Stomach (tissue), 8 donors: ENCODE measurements at regions not wholly inside any gene's neighbourhood (a gene's known extent, or its start where the extent isn't known, plus 50 kb on each side); places are given as distances from the start of the nearest gene placed in this dataset.

Source experiments
- DNase-seq, 2 donors: peaks; one replicate each; pipeline versions ENCODE4 v3.0.0 to v3.0.0-alpha.2; 2013 to 2019
- H3K27ac ChIP-seq, 5 donors: fragments of 200-600 bp in 4 of 5; sonication (generic) in 4 of 5; one replicate each; pipeline ENCODE4 v1.5.1; 2013 to 2019; ENCODE audit warnings: mild to moderate bottlenecking in 1 of 5, moderate library complexity in 1 of 5
- H3K27me3 ChIP-seq, 3 donors: fragments of 200-600 bp; sonication (generic); one replicate each; pipeline ENCODE4 v1.5.1; 2017 to 2019; ENCODE audit warnings: mixed run types in 1 of 3
- H3K36me3 ChIP-seq, 4 donors: fragments of 200-600 bp; sonication (generic); 1 replicate in 3 of 4; 2 replicates in 1 of 4; pipeline ENCODE4 v1.5.1; 2016 to 2019
- H3K4me1 ChIP-seq, 4 donors: fragments of 200-600 bp; sonication (generic); one replicate each; pipeline ENCODE4 v1.5.1; 2016 to 2019
- H3K4me3 ChIP-seq, 4 donors: fragments of 200-600 bp; sonication (generic) in 3 of 4; one replicate each; pipeline ENCODE4 v1.5.1; 2016 to 2019; ENCODE audit warnings: mild to moderate bottlenecking in 1 of 4
- H3K9me3 ChIP-seq, 4 donors: fragments of 200-600 bp; sonication (generic); one replicate each; pipeline ENCODE4 v1.5.1; 2016 to 2019
- CTCF ChIP-seq, 7 experiments: fragments of 450-650 bp in 4 of 7; fragments of 200-600 bp in 3 of 7; sonication (generic) in 3 of 7; IDR thresholded peaks; one replicate each; pipeline ENCODE4 v1.5.1; 2016 to 2019; ENCODE audit warnings: antibody characterized with exemption in 7 of 7, control low read depth in 2 of 7, mild to moderate bottlenecking in 1 of 7
- EP300 ChIP-seq: sonication (generic); formaldehyde crosslinking; IDR thresholded peaks from one replicate; pipeline ENCODE4 v1.6.1; 2017; ENCODE audit warnings: antibody characterized with exemption
- POLR2A ChIP-seq, 4 donors: fragments of 450-650 bp; IDR thresholded peaks; one replicate each; pipeline ENCODE4 v1.6.1; 2016; ENCODE audit warnings: antibody characterized with exemption in 4 of 4, control low read depth in 2 of 4, mild to moderate bottlenecking in 1 of 4, moderate library complexity in 1 of 4
- POLR2AphosphoS5 ChIP-seq, 3 donors: sonication (generic); formaldehyde crosslinking; IDR thresholded peaks; one replicate each; pipeline ENCODE4 v1.6.1; 2016; ENCODE audit warnings: antibody characterized with exemption in 3 of 3
- WGBS, 5 donors: extraction: QIAGEN DNeasy Blood & Tissue Kit in 3 of 5; methylation state at CpG; one replicate each; pipeline versions ENCODE4 v1.1.5 to v1.1.7; 2013 to 2018; 5-methylcytosine and 5-hydroxymethylcytosine counted together
- intact Hi-C: fragments of 100-400 bp; cut with DNase I; formaldehyde crosslinking; loops from one replicate; pipeline ENCODE4 v1.15.1; 2023; ENCODE audit warnings: low total_unique reads
- donor health status: healthy with polysubstance abuse.
- donor health status: Bipolar disorder and iron deficiency.
- donor health status: healthy.

- H3K27me3 ChIP-seq = peaks cover 0 to 3% (median 0%) of the 10 kb centered on the region in 3 donors
- intact Hi-C loops = loop anchor here (10.0 kb wide), 1 partner anchor 335 kb away; no protein-coding TSS in a partner anchor
- peaks cover 0 to 18% (median 10%) of the 10 kb centered on the region in 4 donors for H3K9me3 ChIP-seq
- TF ChIP-seq EP300 (no peak), CTCF (IDR thresholded peaks at IDR 0.05) (no peak), POLR2AphosphoS5 (IDR thresholded peaks at IDR 0.05) (no peak), POLR2A (IDR thresholded peaks at IDR 0.05) (no peak)
- no peak overlapping the region for H3K4me3 ChIP-seq
- WGBS, 5 donors = 38 to 54% (median 47%) methylated on average over 5 of the region's 5 CpGs
- H3K27ac ChIP-seq = no peak overlapping the region
- DNase-seq = no peak
- H3K4me1 ChIP-seq = no peaks in the 10 kb centered on the region
- no peaks in the 10 kb centered on the region for H3K36me3 ChIP-seq
These were observed 447.8 kb downstream of the MFSD1 start for GRCh38 chr3:159249472-159250174.

GRCh38 chr3:159250961-159251360 lies 449.1 kb downstream of the MFSD1 start:
- peaks cover 0 to 18% (median 10%) of the 10 kb centered on the region in 4 donors for H3K9me3 ChIP-seq
- intact Hi-C loops = loop anchor here (10.0 kb wide), 1 partner anchor 336 kb away; no protein-coding TSS in a partner anchor
- H3K27me3 ChIP-seq = peaks cover 0 to 8% (median 0%) of the 10 kb centered on the region in 3 donors
- no peaks in the 10 kb centered on the region for H3K36me3 ChIP-seq
- no peak for DNase-seq
- H3K4me3 ChIP-seq = no peak overlapping the region
- 78 to 95% (median 80%) methylated on average over 1 of the region's 1 CpG for WGBS, 5 donors
- no peaks in the 10 kb centered on the region for H3K4me1 ChIP-seq
- H3K27ac ChIP-seq = no peak overlapping the region
- TF ChIP-seq POLR2A (IDR thresholded peaks at IDR 0.05) (no peak), POLR2AphosphoS5 (IDR thresholded peaks at IDR 0.05) (no peak), CTCF (IDR thresholded peaks at IDR 0.05) (no peak), EP300 (no peak)

- no peak overlapping the region for H3K27ac ChIP-seq
- no peaks in the 10 kb centered on the region for H3K36me3 ChIP-seq
- no peak for DNase-seq
- peaks cover 0 to 18% (median 10%) of the 10 kb centered on the region in 4 donors for H3K9me3 ChIP-seq
- peaks cover 0 to 8% (median 0%) of the 10 kb centered on the region in 3 donors for H3K27me3 ChIP-seq
- WGBS, 5 donors = 38 to 67% (median 60%) methylated on average over 1 of the region's 1 CpG
- H3K4me3 ChIP-seq = no peak overlapping the region
- TF ChIP-seq CTCF (IDR thresholded peaks at IDR 0.05) (no peak), POLR2AphosphoS5 (IDR thresholded peaks at IDR 0.05) (no peak), EP300 (no peak), POLR2A (IDR thresholded peaks at IDR 0.05) (no peak)
- H3K4me1 ChIP-seq = no peaks in the 10 kb centered on the region
- intact Hi-C loops = loop anchor here (10.0 kb wide), 1 partner anchor 337 kb away; no protein-coding TSS in a partner anchor
These were observed 450.4 kb downstream of the MFSD1 start for GRCh38 chr3:159252274-159252673.

- Histone ChIP-seq H3K27ac (no peak overlapping the region), H3K9me3 (peaks cover 0 to 18% (median 10%) of the 10 kb centered on the region in 4 donors), H3K4me3 (no peak overlapping the region), H3K36me3 (no peaks in the 10 kb centered on the region), H3K27me3 (peaks cover 0 to 8% (median 0%) of the 10 kb centered on the region in 3 donors), H3K4me1 (no peaks in the 10 kb centered on the region)
- no peak for TF ChIP-seq EP300
- TF ChIP-seq CTCF (IDR thresholded peaks at IDR 0.05) = peak in 4 of 7 experiments; percentile 18 to 78 (median 46)
- TF ChIP-seq POLR2AphosphoS5 (IDR thresholded peaks at IDR 0.05) = no peak
- no peak for TF ChIP-seq POLR2A (IDR thresholded peaks at IDR 0.05)
- intact Hi-C loops = loop anchor here (10.0 kb wide), 1 partner anchor 338 kb away; no protein-coding TSS in a partner anchor
- WGBS, 5 donors = 32 to 44% (median 38%) methylated on average over 2 of the region's 2 CpGs
- peak in 1 of 2 donors; percentile 50 for DNase-seq
These were observed 451.0 kb downstream of the MFSD1 start for GRCh38 chr3:159252772-159253384.
